ENCODE measurements at regions not wholly inside any gene's neighbourhood (a gene's known extent, or its start where the extent isn't known, plus 50 kb on each side); places are given as distances from the start of the nearest gene placed in this dataset.
A peak's percentile ranks its signal among the peaks of the same experiment; 100 is the strongest.

- DNase-seq, result no peak
Observed at GRCh38 chr18:56066524-56067213, 478.7 kb upstream of the TCF4 start.

- DNase-seq, result no peak
Observed at GRCh38 chr18:56065086-56065485, 477.1 kb upstream of the TCF4 start.

- no peak for DNase-seq
Observed at GRCh38 chr18:56062931-56063330, 474.9 kb upstream of the TCF4 start.

- DNase-seq, result peak; percentile 40
Observed at GRCh38 chr18:56060967-56061541, 473.1 kb upstream of the TCF4 start.

GRCh38 chr18:56052202-56052601, 464.2 kb upstream of the TCF4 start:
- DNase-seq, result no peak

GRCh38 chr18:56044239-56044638, 456.2 kb upstream of the TCF4 start:
- no peak for DNase-seq

GRCh38 chr18:56043641-56044061, 455.7 kb upstream of the TCF4 start:
- no peak for DNase-seq

- DNase-seq, result no peak
Observed at GRCh38 chr18:56042915-56043536, 455.0 kb upstream of the TCF4 start.

GRCh38 chr18:56038171-56039030, 450.4 kb upstream of the TCF4 start:
- DNase-seq, result peak; percentile 53

GRCh38 chr18:56036741-56037140, 448.7 kb upstream of the TCF4 start:
- peak; percentile 86 for DNase-seq

GRCh38 chr18:56035546-56035945, 447.6 kb upstream of the TCF4 start:
- DNase-seq, result no peak

GRCh38 chr18:56034949-56035348, 447.0 kb upstream of the TCF4 start:
- DNase-seq, result no peak

GRCh38 chr18:56030060-56030459, 442.1 kb upstream of the TCF4 start:
- DNase-seq, result no peak

- no peak for DNase-seq
Observed at GRCh38 chr18:56028514-56028913, 440.5 kb upstream of the TCF4 start.

GRCh38 chr18:56026509-56026908, 438.5 kb upstream of the TCF4 start:
- DNase-seq, result no peak

- no peak for DNase-seq
Observed at GRCh38 chr18:56021809-56022195, 433.8 kb upstream of the TCF4 start.

GRCh38 chr18:56021136-56021808, 433.3 kb upstream of the TCF4 start:
- no peak for DNase-seq

GRCh38 chr18:56019908-56020307, 431.9 kb upstream of the TCF4 start:
- DNase-seq, result no peak

GRCh38 chr18:56019156-56019555, 431.2 kb upstream of the TCF4 start:
- DNase-seq, result no peak

- DNase-seq, result no peak
Observed at GRCh38 chr18:56009411-56009810, 421.4 kb upstream of the TCF4 start.

- DNase-seq, result no peak
Observed at GRCh38 chr18:56003720-56004088, 415.7 kb upstream of the TCF4 start.

GRCh38 chr18:56003009-56003719, 415.2 kb upstream of the TCF4 start:
- DNase-seq, result peak; percentile 73

All from NCI-H69 (cell line).